Activated B cell treated with CpG ODN at 0.5 μM for 24 hours (primary cell): ENCODE measurements at regions not wholly inside any gene's neighbourhood (a gene's known extent, or its start where the extent isn't known, plus 50 kb on each side); places are given as distances from the start of the nearest gene placed in this dataset.

Source experiments
- ATAC-seq: fragments of 200-7000 bp; cut with Tn5 transposase; one replicate; pipeline ENCODE4 v1.10.0; 2021; ENCODE audit warnings: low read depth, mild to moderate bottlenecking, moderate library complexity
- CTCF ChIA-PET: fragments of 350-600 bp; sonication (Branson Sonifier 250); formaldehyde crosslinking; loops from one replicate; lab custom pipeline; 2021; ENCODE audit warnings: antibody characterized with exemption; lab: Charles Lee
- POLR2A ChIA-PET: fragments of 350-600 bp; sonication (Branson Sonifier 250); formaldehyde crosslinking; loops from one replicate; lab custom pipeline; 2021; ENCODE audit warnings: antibody characterized with exemption; lab: Charles Lee
- DNase-seq: peaks from one replicate; pipeline ENCODE4 v3.0.0; 2022
- H3K27ac Mint-ChIP-seq: one replicate; pipeline ENCODE4 v1.8.0; 2020; ENCODE audit warnings: mixed read lengths
- H3K27me3 Mint-ChIP-seq: one replicate; pipeline ENCODE4 v1.8.0; 2021; ENCODE audit warnings: mixed read lengths
- H3K36me3 Mint-ChIP-seq: one replicate; pipeline ENCODE4 v1.8.0; 2021; ENCODE audit warnings: low read depth, mixed read lengths
- H3K4me1 Mint-ChIP-seq: one replicate; pipeline ENCODE4 v1.8.0; 2021; ENCODE audit warnings: mixed read lengths
- H3K4me3 Mint-ChIP-seq: one replicate; pipeline ENCODE4 v1.8.0; 2020; ENCODE audit warnings: mild to moderate bottlenecking, mixed read lengths
- H3K9me3 Mint-ChIP-seq: one replicate; pipeline ENCODE4 v1.8.0; 2020; ENCODE audit warnings: mixed read lengths
- intact Hi-C: fragments of 100-400 bp; cut with micrococcal nuclease; formaldehyde crosslinking; loops from one replicate; pipeline ENCODE4 v1.15.1; 2024
- TF ChIP-seq, protein P1 (sequence below): fragments of 200-600 bp; IDR thresholded peaks from one replicate; pipeline ENCODE4 v1.8.0; 2022; ENCODE audit warnings: antibody characterized with exemption, mild to moderate bottlenecking

DNA sequence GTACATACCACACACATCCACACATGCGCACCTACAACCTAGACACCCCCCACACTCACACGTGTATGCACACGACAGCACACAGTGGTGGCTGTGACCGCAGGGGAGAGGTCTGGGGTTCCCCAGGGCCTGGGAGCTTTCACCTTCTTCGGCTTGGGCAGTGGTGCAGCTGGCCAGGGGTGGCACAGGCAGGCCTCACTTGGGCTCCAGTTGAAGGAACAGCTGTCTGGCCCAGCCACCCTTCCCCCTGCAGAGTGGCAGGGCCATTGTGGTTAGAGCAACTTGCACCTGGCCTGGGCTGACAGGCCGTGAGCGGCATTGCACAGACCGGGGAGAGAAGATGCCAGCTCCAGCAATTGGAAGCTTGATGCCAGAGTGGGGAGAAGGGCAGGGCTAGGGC lies 114.5 kb upstream of the GSE1 start:
- intact Hi-C loops: no loop called here
- Mint-ChIP-seq H3K4me1 (peaks cover 10% of the 10 kb centered on the region), H3K36me3 (no peaks in the 10 kb centered on the region), H3K4me3 (no peak overlapping the region), H3K27me3 (peaks cover 4% of the 10 kb centered on the region), H3K27ac (no peak overlapping the region), H3K9me3 (no peaks in the 10 kb centered on the region)
- ChIA-PET CTCF (no interaction called here), POLR2A (no interaction called here)
- TF ChIP-seq, protein P1, sequence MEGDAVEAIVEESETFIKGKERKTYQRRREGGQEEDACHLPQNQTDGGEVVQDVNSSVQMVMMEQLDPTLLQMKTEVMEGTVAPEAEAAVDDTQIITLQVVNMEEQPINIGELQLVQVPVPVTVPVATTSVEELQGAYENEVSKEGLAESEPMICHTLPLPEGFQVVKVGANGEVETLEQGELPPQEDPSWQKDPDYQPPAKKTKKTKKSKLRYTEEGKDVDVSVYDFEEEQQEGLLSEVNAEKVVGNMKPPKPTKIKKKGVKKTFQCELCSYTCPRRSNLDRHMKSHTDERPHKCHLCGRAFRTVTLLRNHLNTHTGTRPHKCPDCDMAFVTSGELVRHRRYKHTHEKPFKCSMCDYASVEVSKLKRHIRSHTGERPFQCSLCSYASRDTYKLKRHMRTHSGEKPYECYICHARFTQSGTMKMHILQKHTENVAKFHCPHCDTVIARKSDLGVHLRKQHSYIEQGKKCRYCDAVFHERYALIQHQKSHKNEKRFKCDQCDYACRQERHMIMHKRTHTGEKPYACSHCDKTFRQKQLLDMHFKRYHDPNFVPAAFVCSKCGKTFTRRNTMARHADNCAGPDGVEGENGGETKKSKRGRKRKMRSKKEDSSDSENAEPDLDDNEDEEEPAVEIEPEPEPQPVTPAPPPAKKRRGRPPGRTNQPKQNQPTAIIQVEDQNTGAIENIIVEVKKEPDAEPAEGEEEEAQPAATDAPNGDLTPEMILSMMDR: no peak
- ATAC-seq: peak; percentile 91
- DNase-seq: peak; percentile 36

DNA sequence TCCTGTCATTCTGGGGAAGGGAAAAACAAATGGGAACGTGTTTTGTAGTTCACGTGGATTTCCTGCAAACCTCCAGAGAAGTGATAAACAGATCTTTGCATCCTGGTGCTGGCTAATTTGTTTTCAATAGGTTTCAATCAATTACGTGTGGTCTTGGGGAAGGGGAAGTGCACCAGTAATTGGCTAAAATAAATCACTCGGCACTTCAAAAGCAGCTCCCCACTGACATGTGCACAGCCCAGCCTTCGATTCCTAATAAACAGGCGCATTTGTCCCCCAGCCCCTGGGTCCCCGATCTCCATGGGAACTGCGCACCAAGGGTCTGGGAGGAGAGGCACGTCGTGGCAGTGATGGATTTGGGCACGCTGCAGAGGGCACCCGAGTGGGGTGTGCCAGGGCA lies 112.9 kb upstream of the GSE1 start:
- ATAC-seq: no peak
- ChIA-PET CTCF (no interaction called here), POLR2A (no interaction called here)
- H3K27ac Mint-ChIP-seq: no peak overlapping the region
- peaks cover 10% of the 10 kb centered on the region for H3K4me1 Mint-ChIP-seq
- intact Hi-C loops: no loop called here
- no peaks in the 10 kb centered on the region for H3K9me3 Mint-ChIP-seq
- TF ChIP-seq, protein P1: no peak
- DNase-seq: no peak
- no peaks in the 10 kb centered on the region for H3K36me3 Mint-ChIP-seq
- H3K4me3 Mint-ChIP-seq: no peak overlapping the region
- H3K27me3 Mint-ChIP-seq: peaks cover 4% of the 10 kb centered on the region

DNA sequence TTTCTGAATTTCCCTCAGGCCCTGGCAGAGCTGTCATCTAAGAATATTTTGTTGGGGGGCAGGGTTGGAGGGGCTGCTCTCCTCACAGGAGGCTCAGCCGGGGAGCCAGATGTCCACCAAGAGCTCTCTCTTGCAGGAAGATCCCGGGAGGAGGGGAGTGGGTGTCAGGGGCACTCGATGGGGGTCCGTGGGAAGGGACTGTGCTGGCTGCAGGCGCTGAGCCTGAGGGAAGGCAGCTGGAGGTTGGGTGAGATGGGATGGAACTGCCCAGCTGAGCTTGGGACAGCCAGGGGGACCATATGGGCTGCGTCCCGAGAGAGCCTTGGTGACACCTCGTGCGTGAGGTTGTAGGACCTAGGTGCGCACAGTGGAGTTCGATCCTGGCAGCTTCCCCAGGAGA lies 111.2 kb upstream of the GSE1 start:
- ATAC-seq (no peak), DNase-seq (no peak)
- Mint-ChIP-seq H3K36me3 (no peaks in the 10 kb centered on the region), H3K9me3 (no peaks in the 10 kb centered on the region), H3K27me3 (peaks cover 4% of the 10 kb centered on the region), H3K4me3 (no peak overlapping the region), H3K4me1 (peaks cover 10% of the 10 kb centered on the region), H3K27ac (no peak overlapping the region)
- TF ChIP-seq, protein P1: no peak
- ChIA-PET POLR2A (interaction anchor here (0.7 kb wide), 1 partner anchor 125 kb away, joined by 10 read pairs; no protein-coding TSS in a partner anchor), CTCF (no interaction called here)
- intact Hi-C loops: no loop called here

DNA sequence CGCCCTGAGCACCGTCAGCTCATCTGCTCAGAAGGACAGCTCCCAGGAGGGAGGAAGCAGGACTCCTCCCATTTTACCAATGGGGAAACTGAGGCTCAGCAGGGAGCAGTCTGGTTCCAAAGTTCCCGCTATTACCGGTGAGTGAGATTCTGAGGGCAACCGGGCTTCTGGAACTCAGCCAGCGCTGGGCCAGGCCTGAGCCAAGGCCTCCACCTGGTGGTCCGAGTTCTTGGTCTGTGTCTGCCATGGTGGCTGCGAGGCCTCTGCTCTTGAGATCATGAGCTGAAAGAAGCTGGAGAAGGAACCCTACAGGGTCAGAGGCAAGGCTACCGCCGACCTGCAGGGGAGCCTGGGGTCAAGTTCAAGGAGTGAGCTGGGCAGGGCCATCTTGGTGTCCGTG lies 110.8 kb upstream of the GSE1 start:
- Mint-ChIP-seq H3K36me3 (no peaks in the 10 kb centered on the region), H3K4me3 (no peak overlapping the region), H3K4me1 (peaks cover 10% of the 10 kb centered on the region), H3K9me3 (no peaks in the 10 kb centered on the region), H3K27me3 (peaks cover 4% of the 10 kb centered on the region), H3K27ac (no peak overlapping the region)
- DNase-seq (no peak), ATAC-seq (no peak)
- intact Hi-C loops: no loop called here
- TF ChIP-seq, protein P1: no peak
- CTCF ChIA-PET: no interaction called here
- POLR2A ChIA-PET: no interaction called here

DNA sequence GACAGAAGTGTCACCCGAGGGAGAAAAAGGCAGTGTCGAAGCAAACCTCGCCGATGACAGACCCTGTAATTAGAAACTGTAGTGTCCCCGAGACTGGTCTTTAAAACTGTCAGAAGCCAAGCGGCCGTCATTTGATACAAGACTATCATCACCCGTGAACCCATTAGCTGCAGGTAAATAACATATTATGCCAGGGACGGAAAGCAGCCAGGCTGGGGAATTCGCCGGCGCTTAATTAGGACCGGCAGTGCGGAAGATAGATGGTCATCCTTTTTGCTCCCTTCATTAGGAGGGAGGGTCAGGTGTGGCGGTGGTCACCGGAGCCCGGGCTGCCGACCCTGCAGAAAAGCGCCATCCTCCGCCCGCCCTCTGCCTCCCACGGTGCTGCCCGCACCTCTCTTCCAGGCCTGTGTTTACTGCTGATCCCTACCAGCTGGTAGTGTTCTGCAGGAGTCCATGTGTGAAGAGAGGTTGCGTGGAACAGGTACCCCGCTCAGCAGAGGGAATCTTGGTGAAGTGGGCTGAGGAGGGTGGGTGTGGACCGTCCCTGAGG lies 109.4 kb upstream of the GSE1 start:
- ATAC-seq: no peak
- Mint-ChIP-seq H3K9me3 (no peaks in the 10 kb centered on the region), H3K27me3 (peaks cover 3% of the 10 kb centered on the region), H3K4me1 (peaks cover 3% of the 10 kb centered on the region), H3K27ac (no peak overlapping the region), H3K4me3 (no peak overlapping the region), H3K36me3 (no peaks in the 10 kb centered on the region)
- TF ChIP-seq, protein P1: no peak
- no peak for DNase-seq
- CTCF ChIA-PET: no interaction called here
- intact Hi-C loops: no loop called here
- POLR2A ChIA-PET: no interaction called here
